CD14-positive monocyte (primary cell): ENCODE measurements at regions not wholly inside any gene's neighbourhood (a gene's known extent, or its start where the extent isn't known, plus 50 kb on each side); places are given as distances from the start of the nearest gene placed in this dataset.

Experiments
- DNase-seq, 3 donors: peaks; one replicate each; pipeline ENCODE4 v3.0.0-alpha.2; 2011 to 2022
- H2AFZ ChIP-seq: 2 replicates; pipeline ENCODE4 v1.6.0; 2012; ENCODE audit warnings: mild to moderate bottlenecking, low read depth, low read length, inconsistent platforms; ENCODE audit not compliant: insufficient read depth, poor library complexity, severe bottlenecking
- H3K27ac ChIP-seq, 2 donors: 1 replicate in 1 of 2; 2 replicates in 1 of 2; pipeline ENCODE4 v1.5.1; 2012 to 2013; ENCODE audit warnings: low read length in 2 of 2, control low read depth in 1 of 2, inconsistent platforms in 1 of 2, low read depth in 1 of 2, mild to moderate bottlenecking in 1 of 2
- H3K27me3 ChIP-seq, 2 donors: one replicate each; pipeline versions ENCODE4 v1.6.0 to v1.6.1; 2011 to 2013; ENCODE audit warnings: low read length in 2 of 2; ENCODE audit not compliant: control insufficient read depth in 2 of 2, insufficient read depth in 2 of 2
- H3K36me3 ChIP-seq, 2 donors: replicated peaks in 1 of 2; 1 replicate in 1 of 2; 2 replicates in 1 of 2; pipeline versions ENCODE4 v1.5.1 to v1.6.1; 2012 to 2013; ENCODE audit warnings: low read length in 2 of 2, control low read depth in 1 of 2, inconsistent platforms in 1 of 2, mild to moderate bottlenecking in 1 of 2; ENCODE audit not compliant: insufficient read depth in 2 of 2, control insufficient read depth in 1 of 2
- H3K4me1 ChIP-seq, 2 donors: 1 replicate in 1 of 2; 2 replicates in 1 of 2; pipeline versions ENCODE4 v1.5.1 to v1.6.1; 2012 to 2013; ENCODE audit warnings: low read length in 2 of 2, control low read depth in 1 of 2, inconsistent platforms in 1 of 2, mild to moderate bottlenecking in 1 of 2, moderate library complexity in 1 of 2; ENCODE audit not compliant: insufficient read depth in 2 of 2, control insufficient read depth in 1 of 2
- H3K4me2 ChIP-seq: replicated peaks from 2 replicates; pipeline ENCODE3; 2012; ENCODE audit warnings: low read length, moderate library complexity, mild to moderate bottlenecking; ENCODE audit not compliant: poor library complexity, severe bottlenecking; ENCODE audit errors: extremely low read depth
- H3K4me3 ChIP-seq, 3 experiments: fragments of 200-600 bp in 1 of 3; sonication (generic) in 1 of 3; replicated peaks in 1 of 3; 1 replicate in 2 of 3; 2 replicates in 1 of 3; pipeline ENCODE4 v1.5.1; 2011 to 2013; ENCODE audit warnings: low read length in 3 of 3, mild to moderate bottlenecking in 3 of 3, control low read depth in 2 of 3, low read depth in 2 of 3, inconsistent platforms in 1 of 3, moderate library complexity in 1 of 3
- H3K79me2 ChIP-seq: 2 replicates; pipeline ENCODE4 v1.6.0; 2012; ENCODE audit warnings: mild to moderate bottlenecking, control low read depth, inconsistent platforms, low read length, moderate library complexity; ENCODE audit not compliant: insufficient read depth
- H3K9ac ChIP-seq: 2 replicates; pipeline ENCODE4 v1.6.0; 2017; ENCODE audit warnings: low read length, mild to moderate bottlenecking; ENCODE audit not compliant: insufficient read depth, poor library complexity, severe bottlenecking
- H3K9me3 ChIP-seq, 2 donors: replicated peaks in 1 of 2; 1 replicate in 1 of 2; 2 replicates in 1 of 2; pipeline versions ENCODE4 v1.5.1 to v1.6.1; 2012 to 2013; ENCODE audit warnings: low read length in 2 of 2, control low read depth in 1 of 2; ENCODE audit not compliant: control insufficient read depth in 1 of 2, insufficient read depth in 1 of 2
- H4K20me1 ChIP-seq: 2 replicates; pipeline ENCODE4 v1.6.0; 2012; ENCODE audit warnings: mild to moderate bottlenecking, low read length, control low read depth, moderate library complexity; ENCODE audit not compliant: insufficient read depth
- H3K27ac Mint-ChIP-seq, 7 donors: one replicate each; pipeline ENCODE4 v1.8.0; 2020; ENCODE audit warnings: mild to moderate bottlenecking in 7 of 7, mixed read lengths in 7 of 7, moderate library complexity in 6 of 7, inconsistent platforms in 2 of 7
- H3K27me3 Mint-ChIP-seq, 3 donors: one replicate each; pipeline ENCODE4 v1.8.0; 2021 to 2022; ENCODE audit warnings: low read depth in 3 of 3, mild to moderate bottlenecking in 3 of 3, mixed read lengths in 3 of 3, moderate library complexity in 3 of 3, inconsistent platforms in 1 of 3
- H3K36me3 Mint-ChIP-seq, 2 donors: one replicate each; pipeline ENCODE4 v1.8.0; 2020; ENCODE audit warnings: mixed read lengths in 2 of 2, inconsistent platforms in 1 of 2, mild to moderate bottlenecking in 1 of 2
- H3K4me1 Mint-ChIP-seq: one replicate; pipeline ENCODE4 v1.8.0; 2020; ENCODE audit warnings: mild to moderate bottlenecking, mixed read lengths
- H3K4me3 Mint-ChIP-seq, 2 donors: one replicate each; pipeline ENCODE4 v1.8.0; 2020; ENCODE audit warnings: mild to moderate bottlenecking in 2 of 2, mixed read lengths in 2 of 2, moderate library complexity in 1 of 2
- H3K9me3 Mint-ChIP-seq, 7 donors: one replicate each; pipeline ENCODE4 v1.8.0; 2020 to 2022; ENCODE audit warnings: mixed read lengths in 7 of 7, mild to moderate bottlenecking in 6 of 7, moderate library complexity in 6 of 7, inconsistent platforms in 2 of 7
- CTCF ChIP-seq: fragments of 200-600 bp; IDR thresholded peaks from one replicate; pipeline ENCODE4 v1.8.0; 2022; ENCODE audit warnings: antibody characterized with exemption, mild to moderate bottlenecking
- WGBS: methylation state at CpG from one replicate; pipeline ENCODE4 v1.1.5; 2013; ENCODE audit warnings: missing lambda C conversion rate; ENCODE audit not compliant: insufficient coverage; 5-methylcytosine and 5-hydroxymethylcytosine counted together
- intact Hi-C, 2 donors: fragments of 100-400 bp; cut with micrococcal nuclease; formaldehyde crosslinking; loops; one replicate each; pipeline versions ENCODE4 v1.15.0 to v1.15.1; 2023

DNA sequence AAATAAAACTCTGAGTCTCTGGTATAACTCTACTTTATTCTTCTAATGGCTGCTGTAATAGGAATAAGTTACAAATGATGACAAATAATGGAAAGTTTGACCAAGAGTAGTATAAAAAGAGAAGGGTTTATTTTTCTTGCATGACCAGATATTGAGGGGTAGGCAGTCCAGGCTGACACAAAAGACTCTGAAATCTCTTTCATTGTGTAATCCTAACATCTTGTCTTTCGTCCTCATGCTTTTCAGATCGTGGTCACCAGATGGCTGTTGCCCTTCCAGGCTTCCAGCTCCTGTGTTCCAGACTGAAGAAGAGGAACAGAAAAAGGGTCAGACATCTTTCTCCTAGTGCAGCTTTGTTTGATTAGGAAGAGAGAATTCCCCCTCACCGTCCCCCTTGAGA lies 176.9 kb upstream of the GK2 start:
- Histone ChIP-seq H3K36me3 (no peaks in the 10 kb centered on the region), H2AFZ (no peak overlapping the region), H3K4me2 (no peak overlapping the region), H4K20me1 (no peaks in the 10 kb centered on the region), H3K4me1 (no peaks in the 10 kb centered on the region), H3K4me3 (no peak overlapping the region), H3K9me3 (no peaks in the 10 kb centered on the region), H3K9ac (no peak overlapping the region), H3K27ac (no peak overlapping the region), H3K27me3 (peaks cover 0 to under 1% of the 10 kb centered on the region in 2 donors), H3K79me2 (no peaks in the 10 kb centered on the region)
- WGBS: no CpG with 5 or more reads among the region's 3 CpGs
- Mint-ChIP-seq H3K4me1 (no peaks in the 10 kb centered on the region), H3K27ac (no peak overlapping the region), H3K9me3 (peaks cover 0 to 3% (median 0%) of the 10 kb centered on the region in 7 donors), H3K27me3 (peaks cover 0 to 2% (median 0%) of the 10 kb centered on the region in 3 donors), H3K4me3 (no peak overlapping the region), H3K36me3 (no peaks in the 10 kb centered on the region)
- no peak for DNase-seq
- intact Hi-C loops: no loop called here
- no peak for TF ChIP-seq CTCF

DNA sequence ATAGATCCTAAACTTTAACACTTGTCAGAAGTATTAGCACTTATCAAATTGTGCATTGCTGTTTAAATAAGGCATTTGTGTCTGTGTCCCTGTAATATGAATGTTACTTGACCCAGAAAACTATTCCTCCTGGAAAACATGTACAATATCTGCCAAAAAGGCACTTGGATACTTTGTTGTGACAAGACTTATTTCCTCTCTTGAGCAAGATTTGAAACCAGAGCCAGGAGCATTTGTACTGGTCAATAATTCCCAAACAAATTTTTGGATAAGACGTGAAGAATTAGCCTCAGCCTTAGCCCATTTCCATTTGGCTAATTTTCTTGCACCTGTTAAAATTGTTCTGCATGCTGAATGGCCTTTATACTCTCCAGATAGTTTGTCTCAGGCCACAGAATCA lies 176.3 kb upstream of the GK2 start:
- intact Hi-C loops: no loop called here
- WGBS: 89% methylated on average over 1 of the region's 1 CpG

More for the DNA sequence above, 176.3 kb upstream of the GK2 start:
- DNase-seq: no peak
- H3K4me3 Mint-ChIP-seq: no peak overlapping the region
- H3K36me3 Mint-ChIP-seq: no peaks in the 10 kb centered on the region
- Histone ChIP-seq H3K27me3 (peaks cover 0 to 5% of the 10 kb centered on the region in 2 donors), H3K4me2 (no peak overlapping the region), H4K20me1 (no peaks in the 10 kb centered on the region), H3K9ac (no peak overlapping the region), H3K79me2 (no peaks in the 10 kb centered on the region), H3K9me3 (no peaks in the 10 kb centered on the region), H3K4me3 (no peak overlapping the region), H2AFZ (no peak overlapping the region), H3K27ac (no peak overlapping the region), H3K36me3 (no peaks in the 10 kb centered on the region), H3K4me1 (no peaks in the 10 kb centered on the region)
- H3K4me1 Mint-ChIP-seq: no peaks in the 10 kb centered on the region
- peaks cover 0 to 3% (median 0%) of the 10 kb centered on the region in 7 donors for H3K9me3 Mint-ChIP-seq
- no peak overlapping the region for H3K27ac Mint-ChIP-seq
- no peak for TF ChIP-seq CTCF
- H3K27me3 Mint-ChIP-seq: peaks cover 0 to 2% (median 0%) of the 10 kb centered on the region in 3 donors
